Fibroblast of gingiva (primary cell): ENCODE measurements at regions not wholly inside any gene's neighbourhood (a gene's known extent, or its start where the extent isn't known, plus 50 kb on each side); places are given as distances from the start of the nearest gene placed in this dataset.

Experiments
- DNase-seq: peaks from one replicate; pipeline ENCODE4 v3.0.0-alpha.2; 2011; ENCODE audit warnings: low read depth

DNA sequence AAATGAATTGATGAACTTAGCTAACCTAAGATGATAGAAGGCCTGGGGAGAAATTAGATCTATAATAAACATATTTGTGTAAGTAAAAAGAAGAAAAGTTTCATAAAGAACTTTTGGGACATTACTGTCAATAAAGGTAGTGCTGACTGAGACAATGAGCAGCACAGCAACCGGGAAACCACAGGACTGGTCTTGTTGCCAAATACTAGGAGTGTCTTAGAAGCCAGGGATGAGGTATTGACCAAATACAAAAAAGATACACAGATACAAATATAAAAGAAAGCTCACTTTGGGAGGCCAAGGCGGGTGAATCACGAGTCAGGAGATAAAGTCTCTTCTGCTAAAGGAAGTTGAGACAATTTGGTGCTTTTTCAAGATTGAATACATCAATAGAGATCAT lies 362.4 kb upstream of the ZNF385D start:
- DNase-seq, result no peak

DNA sequence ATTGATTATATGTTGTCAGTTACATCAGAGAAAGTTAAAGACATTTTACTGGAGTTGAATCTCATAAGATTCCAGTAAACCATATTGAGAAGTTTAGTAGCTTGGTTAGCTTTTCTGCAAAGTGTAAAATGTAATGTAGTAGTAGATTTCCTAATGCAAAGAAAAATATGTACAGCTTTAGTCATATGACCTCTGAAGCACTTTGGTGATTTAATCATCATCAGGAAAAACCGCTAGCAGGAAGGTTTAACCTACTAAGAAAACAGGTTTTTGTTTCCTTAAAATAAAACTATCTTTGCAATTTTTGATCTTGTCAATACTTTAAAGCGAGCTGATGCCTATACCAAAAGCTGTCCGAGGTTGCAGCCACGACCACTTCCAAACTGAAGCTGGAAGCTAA lies 364.6 kb upstream of the ZNF385D start:
- no peak for DNase-seq

DNA sequence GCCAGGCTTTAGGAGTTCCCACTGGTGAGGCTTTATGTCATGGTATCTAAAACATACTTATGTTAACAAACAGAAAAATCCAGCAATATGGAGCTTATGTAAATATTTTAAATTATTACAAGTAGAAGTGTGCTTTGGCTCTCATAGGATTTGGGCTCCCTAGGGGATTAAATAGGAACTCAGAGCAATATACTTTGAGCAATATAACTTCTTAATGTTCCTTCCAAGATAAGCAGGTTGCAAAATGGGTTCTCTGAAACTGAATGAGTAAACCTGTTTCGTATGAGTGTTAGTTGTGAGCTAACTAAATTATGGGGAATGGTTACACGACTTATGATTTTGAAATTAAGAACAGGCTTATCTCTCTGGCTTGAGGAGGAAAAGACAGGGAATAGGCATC lies 366.1 kb upstream of the ZNF385D start:
- peak; percentile 8 for DNase-seq

DNA sequence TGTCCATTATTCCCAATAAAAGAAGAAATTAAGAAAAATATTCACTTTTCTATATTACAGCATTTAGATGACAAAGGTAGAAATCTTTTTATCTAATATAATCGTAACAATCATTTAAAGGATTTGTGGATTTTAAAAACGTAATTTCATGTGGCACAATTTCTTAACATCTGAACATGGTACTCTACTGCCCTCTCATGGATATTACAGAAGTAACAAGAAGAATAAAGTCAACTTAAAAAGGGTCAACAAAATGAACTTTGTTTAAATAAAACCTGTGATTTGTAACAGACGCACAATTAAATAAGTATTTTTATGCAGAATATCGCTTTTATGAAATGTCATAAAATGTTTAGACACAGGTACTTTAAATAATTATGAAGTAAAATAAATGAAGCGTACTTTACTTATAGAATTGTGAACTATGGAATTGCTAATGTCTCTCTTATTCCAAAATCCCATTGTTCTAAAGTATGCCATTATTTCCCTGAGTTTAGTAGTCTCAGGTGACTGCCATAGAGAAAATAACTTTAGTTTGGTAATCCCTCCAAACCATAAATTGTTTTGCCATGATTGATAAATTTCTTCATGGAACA lies 366.8 kb upstream of the ZNF385D start:
- DNase-seq, result peak; percentile 38

DNA sequence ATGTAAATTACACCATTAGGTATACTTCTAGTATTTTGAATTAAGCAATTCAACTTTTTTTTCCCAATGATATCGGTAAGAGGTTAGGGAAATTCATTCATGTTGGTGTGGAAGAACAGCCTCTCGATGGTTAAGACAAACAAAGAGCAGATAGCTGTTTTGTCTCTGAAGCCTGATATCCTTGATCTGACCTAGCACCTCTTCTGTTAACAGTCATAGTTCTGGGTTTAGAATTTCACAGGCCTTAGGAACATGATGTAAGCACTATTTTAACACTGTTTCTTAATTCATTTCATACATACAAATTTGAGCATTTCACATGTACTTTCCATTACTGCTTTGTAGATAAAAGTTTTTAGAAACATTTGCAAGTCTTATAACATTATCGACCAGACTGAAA lies 367.5 kb upstream of the ZNF385D start:
- no peak for DNase-seq

DNA sequence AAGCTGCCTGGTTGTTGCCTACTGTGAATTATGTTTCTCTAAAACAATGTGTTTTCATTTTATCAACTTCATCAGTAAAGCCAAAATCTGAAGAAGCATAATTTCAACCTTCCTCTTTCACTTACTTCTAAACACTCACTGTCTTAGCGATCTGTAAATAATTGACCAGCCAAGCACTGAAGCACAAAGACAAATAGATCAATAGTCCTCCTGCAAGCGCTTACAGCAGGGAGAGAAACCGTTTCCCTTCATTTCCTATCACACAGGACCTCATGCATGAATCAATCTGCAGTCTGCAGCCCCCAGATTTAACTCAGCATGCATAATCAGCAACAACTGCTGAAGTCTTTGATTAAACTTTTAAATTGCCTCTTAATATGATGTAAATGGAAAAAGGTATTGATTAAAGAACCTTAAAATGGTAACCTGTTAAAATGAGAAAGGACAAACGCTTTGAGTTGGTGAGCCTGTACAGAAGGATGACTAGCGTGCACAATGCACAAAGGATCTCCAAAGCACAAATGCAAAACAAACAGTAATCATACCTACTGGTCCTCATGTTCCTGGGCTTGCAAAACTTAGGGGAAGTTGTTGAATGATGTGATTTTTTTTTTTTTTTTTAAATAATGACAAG lies 370.2 kb upstream of the ZNF385D start:
- no peak for DNase-seq

DNA sequence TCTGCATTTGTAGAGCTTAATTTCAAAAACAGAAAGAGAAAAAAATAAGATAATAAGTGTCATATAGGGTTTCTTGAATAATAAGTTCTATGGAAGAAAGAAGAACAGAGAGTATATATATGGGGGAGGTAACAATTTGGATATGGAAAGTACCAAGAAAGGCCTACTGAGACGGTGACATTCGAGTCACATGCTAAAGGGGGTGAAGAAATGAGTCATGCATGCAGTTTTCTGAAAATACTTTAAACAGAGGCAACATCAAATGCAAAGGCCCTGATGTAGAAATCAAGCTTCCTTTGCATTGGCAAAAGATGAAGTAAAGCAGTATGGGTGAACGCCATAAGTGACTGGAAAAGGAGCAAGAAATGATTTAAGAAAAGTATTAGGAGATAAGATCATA lies 371.6 kb upstream of the ZNF385D start:
- DNase-seq, result no peak

DNA sequence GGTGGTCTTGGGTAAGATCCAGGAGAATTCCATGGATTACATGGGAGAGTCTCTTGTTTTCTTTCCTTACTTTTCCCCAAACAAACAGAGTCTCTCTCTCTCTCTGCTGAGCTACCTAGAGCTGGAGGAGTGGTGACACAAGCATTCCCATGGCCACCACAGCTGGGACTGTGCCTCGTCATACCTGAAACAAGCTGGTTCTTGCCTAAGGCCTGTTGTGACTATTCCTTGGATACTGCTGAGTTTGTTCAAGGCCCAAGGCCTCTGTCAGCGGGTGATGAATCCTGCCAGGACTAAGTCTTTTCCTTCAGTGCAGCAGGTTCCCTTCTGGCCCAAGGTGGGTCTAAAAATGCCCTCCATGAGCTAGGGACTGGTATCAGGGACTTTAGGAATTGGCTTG lies 378.1 kb upstream of the ZNF385D start:
- DNase-seq, result no peak

DNA sequence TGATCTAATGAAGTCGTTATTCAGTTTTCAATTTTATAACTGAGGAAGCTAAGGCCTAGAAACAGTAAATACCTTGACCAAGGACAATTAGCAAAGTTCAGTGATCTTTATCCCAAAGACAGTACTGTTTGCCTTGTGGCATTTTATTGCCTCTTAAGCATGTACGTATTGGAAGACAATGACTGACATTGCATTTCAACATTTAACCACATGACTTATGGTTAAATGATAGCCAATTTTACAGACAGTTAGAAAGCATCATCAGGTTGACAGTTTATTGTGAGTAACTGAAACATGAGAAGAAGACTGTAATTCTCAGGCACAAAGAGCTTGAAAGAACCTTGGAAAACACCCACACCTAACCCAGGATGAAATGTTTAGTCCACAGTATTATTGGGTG lies 390.8 kb upstream of the ZNF385D start:
- DNase-seq, result no peak

DNA sequence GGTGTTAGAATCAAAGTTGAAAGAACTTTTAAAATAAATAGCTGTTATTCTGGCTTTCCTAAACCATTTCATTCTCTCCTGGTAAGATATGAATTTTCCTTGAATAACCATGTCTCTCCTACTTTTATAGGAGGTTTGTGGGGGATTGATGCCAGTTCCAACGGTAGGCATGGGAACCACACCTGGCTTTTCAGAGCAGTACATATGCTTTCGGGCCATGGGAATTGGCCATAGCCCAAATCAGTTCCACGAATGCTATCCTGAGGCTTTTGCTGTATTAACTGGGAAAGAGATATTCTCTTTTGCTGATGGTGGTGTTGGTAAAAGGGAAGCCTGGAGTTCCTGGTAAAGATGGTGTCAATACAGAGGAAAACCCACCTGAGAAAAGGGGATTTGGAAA lies 396.2 kb upstream of the ZNF385D start:
- DNase-seq, result no peak

DNA sequence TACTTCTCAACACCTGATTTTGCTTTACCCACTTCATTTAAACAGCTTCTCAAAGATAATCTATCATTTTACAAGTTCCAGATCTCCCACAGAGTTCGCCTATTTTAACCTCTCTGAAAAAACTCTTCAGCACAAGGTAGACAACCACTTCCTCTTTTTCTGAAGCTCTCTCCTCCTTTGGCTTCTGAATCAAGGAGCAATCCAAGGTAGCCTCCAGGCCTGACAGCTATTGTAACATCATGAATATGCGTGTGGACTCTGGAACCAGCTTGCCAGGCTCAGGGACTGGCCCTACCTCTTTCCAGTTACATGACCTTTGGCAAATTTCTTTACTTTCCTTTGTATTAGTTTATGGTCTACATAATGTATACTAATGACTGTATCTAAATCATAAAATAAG lies 405.9 kb upstream of the ZNF385D start:
- DNase-seq, result no peak

DNA sequence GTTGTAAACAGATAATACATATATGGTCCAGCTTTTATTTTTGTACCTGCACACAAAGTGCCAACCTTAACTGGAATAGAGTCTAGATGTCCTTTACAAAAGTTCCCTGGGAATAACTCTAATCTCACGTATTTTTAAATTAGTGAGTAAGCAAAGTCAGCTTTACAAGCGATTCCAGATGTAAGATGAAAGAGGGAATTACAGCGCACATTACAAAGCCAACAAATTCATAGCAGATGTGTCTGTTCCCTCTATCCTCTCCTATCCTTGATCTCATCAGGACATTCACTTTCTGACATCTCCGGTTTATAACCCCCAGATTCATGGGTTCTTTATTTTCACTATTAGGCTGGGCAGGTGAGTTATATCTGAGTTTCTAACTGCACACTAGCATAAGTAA lies 406.8 kb upstream of the ZNF385D start:
- no peak for DNase-seq

DNA sequence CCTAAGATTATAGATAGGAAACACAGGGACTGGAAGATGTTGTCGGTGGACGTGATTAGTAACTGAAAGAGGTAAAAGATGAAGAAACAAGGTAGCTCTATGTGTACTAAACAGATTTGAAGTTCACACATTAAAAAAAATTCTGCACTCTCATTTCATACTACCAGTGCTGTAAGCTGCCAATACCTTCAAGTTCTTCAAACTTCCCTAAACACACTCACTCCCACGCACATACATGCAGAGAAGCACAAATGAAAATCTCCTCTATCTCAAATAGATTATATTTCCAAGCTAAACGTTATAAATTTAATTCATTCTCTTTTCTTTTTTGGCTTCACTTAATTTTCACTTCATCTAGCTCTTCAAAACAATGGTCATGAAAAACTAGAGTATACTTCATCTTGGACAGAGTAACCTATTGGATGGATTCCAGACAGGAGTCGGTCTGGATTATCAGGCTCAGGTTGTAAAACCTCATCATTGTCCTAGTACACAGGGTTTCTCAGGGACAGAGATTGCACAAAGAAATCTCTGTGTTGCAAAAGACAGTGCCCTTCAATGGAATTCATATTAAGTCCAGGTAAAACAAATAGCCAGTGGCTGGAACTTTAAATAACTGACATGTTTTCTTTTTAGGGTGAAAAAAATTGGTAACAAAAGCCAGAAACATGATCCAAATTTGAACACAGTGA lies 408.1 kb upstream of the ZNF385D start:
- no peak for DNase-seq

DNA sequence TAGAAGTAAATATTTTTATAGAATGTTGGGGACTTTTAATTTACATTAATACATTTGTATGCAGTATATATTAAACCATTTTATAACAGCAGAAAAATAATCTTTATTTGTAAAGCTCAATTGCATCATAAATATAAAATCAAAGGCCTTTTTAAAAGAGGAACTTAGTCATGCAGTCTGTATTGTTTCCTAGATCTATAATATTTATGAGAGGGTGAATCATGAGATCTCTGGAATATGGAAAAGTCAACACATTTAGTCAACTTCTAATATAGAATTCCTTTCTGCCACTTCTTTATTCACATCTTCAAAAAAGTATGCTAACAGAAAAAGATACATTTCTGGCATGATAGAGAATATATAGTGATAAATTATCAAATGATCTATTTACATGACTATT lies 410.3 kb upstream of the ZNF385D start:
- no peak for DNase-seq

DNA sequence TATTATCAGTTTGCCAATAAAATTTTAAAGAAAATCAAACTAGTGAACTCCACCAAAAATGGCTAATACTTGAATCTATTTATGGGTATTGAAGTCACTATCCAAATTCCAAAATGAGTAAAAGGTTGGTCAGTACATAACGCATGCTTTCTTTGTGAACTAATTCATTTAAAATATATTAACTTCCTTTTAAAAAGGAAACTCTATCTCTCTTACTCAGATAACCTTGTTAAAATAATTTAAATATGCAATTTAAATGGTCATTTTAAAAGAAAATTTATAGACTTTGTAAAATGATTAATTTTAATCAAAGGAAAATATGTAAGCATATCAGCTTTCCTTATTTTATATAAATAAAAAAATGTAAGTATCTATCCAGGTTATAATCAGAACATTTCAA lies 419.4 kb upstream of the ZNF385D start:
- DNase-seq, result no peak

DNA sequence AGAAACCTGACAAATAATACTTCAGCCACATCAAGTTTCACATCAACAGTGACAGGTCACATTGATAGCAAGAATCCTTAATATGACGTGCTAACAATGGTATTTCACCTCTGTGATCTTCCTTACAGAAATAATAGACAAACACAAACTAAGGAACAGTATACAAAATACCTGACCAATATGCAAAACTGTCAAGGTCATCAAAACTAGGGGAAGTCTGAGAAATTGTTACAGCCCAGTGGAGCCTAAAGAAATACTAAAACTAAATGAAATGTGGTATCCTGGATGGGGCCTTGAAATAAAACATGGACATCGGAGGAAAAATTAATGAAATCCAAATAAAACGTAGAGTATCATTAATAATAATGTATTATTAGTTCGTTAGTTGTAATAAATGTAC lies 422.0 kb upstream of the ZNF385D start:
- DNase-seq, result no peak

DNA sequence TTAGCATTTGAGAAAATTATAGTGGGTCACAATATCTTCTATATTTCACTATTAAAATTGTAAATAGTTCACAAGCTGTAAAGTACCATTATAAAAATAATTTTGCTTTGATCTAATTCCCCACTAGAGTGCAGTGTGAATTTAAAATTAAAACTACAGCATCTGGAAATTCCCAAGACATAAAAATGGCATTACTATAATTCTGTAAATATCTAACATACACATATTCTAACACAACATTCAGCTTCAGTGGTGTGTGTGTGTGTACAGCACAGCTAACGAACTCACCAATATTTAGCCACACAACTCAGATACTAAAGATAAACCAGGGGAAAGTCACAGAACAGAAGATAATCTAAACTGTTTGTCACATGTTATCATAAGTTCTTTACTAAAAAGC lies 424.9 kb upstream of the ZNF385D start:
- DNase-seq, result no peak

DNA sequence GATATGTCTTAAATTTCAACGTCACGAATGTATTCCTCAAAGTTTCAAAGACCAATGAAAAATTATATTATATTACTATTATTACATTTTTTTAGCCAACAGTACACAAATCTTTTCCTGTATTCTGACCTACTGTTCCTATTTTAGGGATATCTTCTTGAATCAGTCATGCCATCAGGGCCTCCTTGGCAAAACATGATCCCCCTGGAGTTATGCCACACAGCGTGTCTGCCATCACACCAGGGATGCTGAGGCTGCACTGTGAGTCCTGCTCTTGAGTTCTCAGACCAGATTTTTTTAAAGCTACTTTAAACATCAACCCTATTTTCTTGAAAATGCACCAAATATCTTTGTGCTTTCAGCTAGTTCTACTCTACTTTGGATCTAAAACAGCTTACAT lies 425.9 kb upstream of the ZNF385D start:
- no peak for DNase-seq

DNA sequence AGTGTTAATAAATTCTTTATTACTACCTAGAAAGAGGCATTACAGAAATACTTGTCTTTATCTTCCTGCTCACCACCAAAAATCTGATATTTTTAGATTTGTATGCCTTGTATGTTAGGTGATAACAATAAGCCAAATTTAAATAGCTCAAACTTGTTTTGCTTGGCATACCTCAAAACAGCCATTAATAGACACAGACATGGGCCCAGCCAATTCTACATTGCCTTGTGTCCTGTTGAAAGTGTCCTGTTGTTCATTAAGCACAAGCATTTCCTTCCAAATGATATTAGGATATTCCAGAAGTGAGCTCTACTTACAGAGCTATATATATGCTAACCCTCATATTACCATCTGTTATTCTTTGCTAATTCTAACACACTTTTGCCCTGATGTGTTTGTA lies 438.6 kb upstream of the ZNF385D start:
- no peak for DNase-seq

DNA sequence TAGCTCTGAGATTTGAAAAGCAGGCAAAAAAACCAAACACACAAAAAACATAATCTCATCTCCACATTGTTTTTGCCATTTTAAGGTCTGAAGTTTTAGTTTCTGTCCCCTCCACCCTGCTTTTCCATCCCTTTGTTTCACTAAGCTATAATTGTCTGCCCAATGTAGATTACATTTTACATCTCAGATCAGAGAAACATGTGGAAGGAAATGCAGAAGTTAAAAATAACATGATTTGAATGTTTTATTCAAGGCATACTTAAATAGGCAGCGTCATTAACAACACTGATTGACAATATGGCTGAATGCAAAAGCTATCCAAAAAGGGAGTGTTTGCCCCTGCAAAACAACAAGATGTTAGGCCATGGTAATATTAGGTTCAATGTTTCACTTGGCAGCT lies 448.1 kb upstream of the ZNF385D start:
- DNase-seq, result no peak

DNA sequence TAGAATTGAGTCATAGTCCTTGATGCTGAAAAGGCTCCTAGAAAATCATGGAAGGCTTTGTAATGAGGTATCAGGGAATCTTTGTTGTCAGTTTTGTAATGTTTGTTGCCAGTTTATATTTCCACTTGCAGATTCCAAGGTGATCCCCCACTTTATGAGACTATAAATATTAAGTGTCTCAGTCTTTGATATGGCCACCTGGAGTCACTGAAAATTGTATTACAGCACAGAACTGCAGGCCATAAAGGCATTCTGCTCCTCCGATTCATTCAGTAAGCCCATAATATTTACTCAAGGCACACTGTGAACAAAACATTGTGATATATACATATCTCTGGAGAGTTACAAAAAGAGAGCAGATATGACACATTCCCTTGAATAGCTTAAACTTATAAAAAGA lies 457.8 kb upstream of the ZNF385D start:
- no peak for DNase-seq

DNA sequence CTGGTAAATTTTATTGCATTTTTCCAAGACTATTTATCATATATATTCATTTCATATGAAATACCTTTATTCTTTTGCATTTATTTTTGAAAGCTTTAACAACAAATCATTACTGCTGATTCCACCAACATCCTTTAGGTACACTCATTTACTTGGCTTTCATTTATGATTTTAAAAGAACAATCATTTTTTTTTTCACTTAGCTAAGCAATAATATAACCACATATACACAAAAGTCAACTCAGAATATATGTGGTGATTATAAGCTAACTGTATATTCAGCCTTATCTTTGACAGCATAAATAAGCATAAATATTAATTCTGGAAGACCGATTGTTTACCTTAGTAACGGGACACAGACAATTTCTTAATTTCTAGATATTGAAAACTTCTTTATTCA lies 458.6 kb upstream of the ZNF385D start:
- DNase-seq, result no peak

DNA sequence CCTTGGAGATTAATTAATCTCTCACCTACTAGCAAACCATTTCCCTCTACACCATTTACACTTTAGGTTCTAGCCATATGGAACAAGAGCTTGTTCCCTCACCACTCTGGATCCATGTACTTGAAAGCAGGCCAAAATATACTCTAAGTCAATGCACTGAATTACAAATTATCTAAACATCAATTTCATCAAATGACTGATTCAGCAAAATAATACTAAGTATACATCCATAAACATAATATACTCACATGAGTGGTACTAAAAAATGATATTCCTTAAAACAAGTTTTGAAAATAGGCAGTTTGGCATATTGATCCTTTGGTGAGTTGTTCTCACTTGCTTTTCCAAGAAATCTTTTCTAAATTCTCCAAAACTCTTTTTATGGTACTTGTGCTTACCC lies 459.7 kb upstream of the ZNF385D start:
- DNase-seq, result no peak

DNA sequence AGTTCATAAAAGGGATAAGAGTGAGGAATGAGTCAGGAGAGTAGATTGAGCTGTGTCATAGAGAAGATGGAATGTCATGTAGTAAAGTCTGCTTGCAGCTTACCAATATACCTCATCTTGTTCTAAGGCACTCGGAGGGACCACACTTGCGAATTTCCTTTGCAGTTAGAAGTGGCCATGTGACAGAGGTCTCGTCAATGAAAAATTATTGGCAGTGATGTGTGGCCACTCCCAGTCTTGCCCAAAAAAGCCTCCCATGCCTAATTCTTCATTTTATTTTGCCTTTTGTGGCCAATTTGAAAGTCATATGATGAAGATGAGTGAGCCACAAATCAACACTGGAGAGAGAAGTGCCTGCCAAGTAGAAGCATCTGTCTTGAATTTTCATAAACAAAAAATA lies 465.6 kb upstream of the ZNF385D start:
- no peak for DNase-seq
